ENCODE measurements at regions not wholly inside any gene's neighbourhood (a gene's known extent, or its start where the extent isn't known, plus 50 kb on each side); places are given as distances from the start of the nearest gene placed in this dataset.
"Not testable (repeated sequence)": the region's sequence is repeated elsewhere in the genome, so short reads cannot be mapped to it uniquely, and the experiment has no call there.

DNA sequence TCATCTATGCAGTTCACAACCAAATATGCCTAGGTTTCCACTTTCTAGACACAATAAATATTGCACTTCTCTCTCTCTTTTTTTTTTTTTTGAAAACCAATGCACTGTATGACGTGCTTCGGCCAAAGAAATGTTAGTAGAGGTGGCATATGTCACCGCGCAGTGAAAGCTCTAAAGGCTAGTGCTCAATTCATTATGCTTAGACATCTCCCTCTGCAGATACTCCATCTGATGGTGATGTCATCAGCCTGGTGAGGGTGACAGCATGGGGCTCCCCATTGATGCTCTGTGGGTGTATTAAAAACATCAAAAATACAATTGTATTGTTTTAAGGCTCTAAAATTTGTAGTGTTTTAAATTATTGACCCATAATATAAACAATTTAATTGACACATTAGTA is 608.8 kb upstream of the C16orf82 start:
- Mint-ChIP-seq H3K36me3 (no peaks in the 10 kb centered on the region), H3K27me3 (peaks cover 11 to 15% of the 10 kb centered on the region in 2 donors), H3K4me1 (no peaks in the 10 kb centered on the region), H3K27ac (no peak overlapping the region), H3K9me3 (peaks cover 0 to 4% of the 10 kb centered on the region in 2 donors), H3K4me3 (no peak overlapping the region)
- ATAC-seq (replicated peaks) (no peak), DNase-seq (no peak)

DNA sequence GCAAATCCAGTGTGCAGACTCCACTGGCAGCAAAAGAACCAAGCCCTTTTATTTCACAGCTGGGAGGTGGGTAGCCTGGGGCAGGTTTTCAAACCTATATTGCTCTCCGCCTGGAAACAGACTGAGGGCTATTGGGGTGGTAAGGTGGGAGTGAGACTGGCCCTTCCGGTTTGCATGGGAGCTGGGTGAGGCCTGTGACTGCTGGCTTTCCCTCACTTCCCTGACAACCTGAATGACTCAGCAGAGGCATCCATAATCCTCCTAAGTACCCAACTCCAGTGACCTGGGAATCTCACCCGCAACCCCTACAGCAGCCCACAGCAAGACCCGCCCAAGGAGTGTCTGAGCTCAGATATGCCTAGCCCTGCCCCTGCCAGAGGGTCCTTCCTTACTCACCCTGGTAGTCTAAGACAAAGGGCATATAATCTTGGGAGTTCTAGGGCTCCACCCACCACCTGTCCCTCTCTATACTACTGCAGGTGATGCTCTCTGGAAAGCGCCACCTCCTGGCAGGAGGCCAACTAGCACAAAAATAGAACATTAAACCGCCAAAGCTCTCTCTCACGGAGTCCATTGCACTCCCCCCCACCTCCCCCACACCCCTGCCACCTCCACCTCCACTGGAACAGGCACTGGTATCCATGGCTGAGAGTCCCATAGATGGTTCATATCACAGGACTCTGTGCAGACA is 602.0 kb upstream of the C16orf82 start:
- Mint-ChIP-seq H3K4me3 (no peak overlapping the region), H3K27ac (no peak overlapping the region), H3K4me1 (no peaks in the 10 kb centered on the region), H3K27me3 (peaks cover 10 to 13% of the 10 kb centered on the region in 2 donors), H3K9me3 (peaks cover 4 to 8% of the 10 kb centered on the region in 2 donors), H3K36me3 (no peaks in the 10 kb centered on the region)
- no peak for DNase-seq
- no peak for ATAC-seq (replicated peaks)

DNA sequence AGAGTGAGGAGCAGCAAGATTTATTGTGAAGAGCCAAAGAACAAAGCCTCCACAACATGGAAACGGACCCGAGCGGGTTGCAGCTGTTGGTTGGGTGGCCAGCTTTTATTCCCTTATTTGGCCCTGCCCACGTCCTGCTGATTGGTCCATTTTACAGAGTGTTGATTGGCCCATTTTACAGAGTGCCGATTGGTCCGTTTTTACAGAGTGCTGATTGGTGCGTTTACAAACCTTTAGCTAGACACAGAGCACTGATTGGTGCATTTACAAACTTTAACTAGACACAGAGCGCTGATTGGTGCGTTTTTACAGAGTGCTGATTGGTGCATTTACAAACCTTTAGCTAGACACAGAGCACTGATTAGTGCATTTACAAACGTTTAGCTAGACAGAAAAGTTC is 592.3 kb upstream of the C16orf82 start:
- DNase-seq; ATAC-seq (replicated peaks); H3K27me3 Mint-ChIP-seq; H3K27ac Mint-ChIP-seq; H3K36me3 Mint-ChIP-seq; H3K4me1 Mint-ChIP-seq; H3K4me3 Mint-ChIP-seq: not testable (repeated sequence)
- H3K9me3 Mint-ChIP-seq: peaks cover 26 to 29% of the 10 kb centered on the region in 2 donors

DNA sequence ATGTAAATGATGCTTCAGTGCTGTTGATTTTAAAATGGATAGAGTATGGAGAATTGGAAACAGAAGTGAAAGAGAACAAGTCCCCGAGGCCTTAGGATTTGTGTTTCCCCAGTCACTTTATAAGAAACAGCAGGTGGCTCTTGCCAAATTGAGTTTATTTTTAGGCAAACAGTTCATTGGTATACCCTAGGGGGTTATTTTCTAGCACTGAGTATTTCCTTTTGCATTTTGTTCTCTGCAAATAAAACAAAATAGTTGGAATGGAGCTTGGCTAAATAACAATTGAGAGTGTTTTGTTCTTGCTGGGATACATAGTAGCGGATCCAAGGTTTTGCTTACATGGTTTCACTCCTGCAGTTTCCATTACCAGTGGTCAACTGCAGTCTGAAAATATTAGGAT is 591.1 kb upstream of the C16orf82 start:
- no peaks in the 10 kb centered on the region for H3K27me3 Mint-ChIP-seq
- no peak for DNase-seq
- no peak overlapping the region for H3K4me3 Mint-ChIP-seq
- ATAC-seq (replicated peaks): no peak
- no peak overlapping the region for H3K27ac Mint-ChIP-seq
- peaks cover 25 to 31% of the 10 kb centered on the region in 2 donors for H3K9me3 Mint-ChIP-seq
- H3K4me1 Mint-ChIP-seq: no peaks in the 10 kb centered on the region
- no peaks in the 10 kb centered on the region for H3K36me3 Mint-ChIP-seq

DNA sequence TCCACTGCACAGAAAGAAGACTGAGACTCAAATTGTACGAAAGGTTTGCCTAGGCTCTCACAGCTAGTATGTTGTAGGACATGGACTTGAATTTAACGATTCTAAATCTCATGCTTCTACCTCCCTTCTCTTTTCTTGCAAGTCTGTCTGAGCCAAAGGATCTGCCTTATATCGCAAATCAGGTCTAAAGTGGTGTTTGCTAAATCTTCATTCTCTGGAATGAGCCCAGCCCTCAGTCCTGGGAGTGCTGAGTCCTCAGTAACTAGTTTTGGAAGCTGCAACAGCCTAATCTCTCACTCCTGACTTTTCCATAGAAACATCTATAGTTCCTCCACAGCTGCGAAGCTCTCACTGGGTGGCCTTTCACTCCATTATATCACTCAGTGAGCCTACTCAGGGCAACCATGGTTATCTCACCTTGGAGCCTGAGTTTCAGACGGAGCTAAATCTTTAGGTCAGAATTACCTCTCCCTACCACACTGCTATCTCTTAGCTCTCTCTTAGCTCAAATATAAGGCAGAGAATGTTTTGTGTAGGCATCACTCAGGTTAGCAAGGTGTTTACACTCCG is 575.5 kb upstream of the C16orf82 start:
- no peak overlapping the region for H3K4me3 Mint-ChIP-seq
- no peaks in the 10 kb centered on the region for H3K4me1 Mint-ChIP-seq
- DNase-seq: no peak
- H3K9me3 Mint-ChIP-seq: no peaks in the 10 kb centered on the region
- no peak overlapping the region for H3K27ac Mint-ChIP-seq
- H3K27me3 Mint-ChIP-seq: peaks cover 3 to 11% of the 10 kb centered on the region in 2 donors
- no peak for ATAC-seq (replicated peaks)
- no peaks in the 10 kb centered on the region for H3K36me3 Mint-ChIP-seq

DNA sequence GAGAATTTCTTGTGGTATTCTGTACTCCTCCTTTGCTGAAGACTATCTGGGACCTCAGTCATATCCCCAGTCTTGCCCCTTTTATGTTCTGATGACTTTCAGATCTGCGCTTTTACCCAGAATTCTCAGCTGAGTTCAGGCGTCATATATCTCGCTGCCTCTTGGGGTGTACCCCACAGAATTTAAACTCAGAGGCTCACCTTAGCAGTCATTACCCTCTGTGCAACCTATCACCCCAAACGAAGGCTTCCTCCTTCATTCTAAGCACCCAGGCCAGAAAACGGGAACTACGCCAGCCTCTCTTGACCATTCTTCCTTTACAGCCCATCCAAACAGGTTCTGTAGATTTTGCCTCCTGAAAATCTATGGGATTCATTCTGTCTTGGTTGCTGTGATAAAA is 574.8 kb upstream of the C16orf82 start:
- H3K4me3 Mint-ChIP-seq: no peak overlapping the region
- no peak for ATAC-seq (replicated peaks)

DNA sequence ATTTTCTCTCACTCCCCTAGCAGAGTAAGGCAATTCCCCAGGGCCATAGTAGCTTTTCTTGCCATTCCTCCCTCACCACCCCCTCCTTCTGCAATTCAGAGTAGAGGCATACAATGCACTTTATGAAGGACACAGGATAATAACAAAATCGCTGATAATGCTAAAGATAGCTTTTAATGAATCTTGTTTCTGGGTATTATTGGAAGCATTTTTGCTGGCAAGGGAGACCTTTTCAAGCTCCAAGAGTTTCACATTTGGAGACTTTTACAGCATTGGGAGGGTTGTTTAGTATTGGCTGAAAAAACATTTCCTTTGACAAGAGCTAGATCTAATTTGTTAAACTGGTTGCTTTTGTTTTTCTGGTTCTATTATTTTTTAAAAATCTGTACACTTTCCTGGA is 573.0 kb upstream of the C16orf82 start:
- Mint-ChIP-seq H3K4me3 (no peak overlapping the region), H3K27me3 (peaks cover 8 to 15% of the 10 kb centered on the region in 2 donors), H3K36me3 (no peaks in the 10 kb centered on the region), H3K4me1 (no peaks in the 10 kb centered on the region), H3K9me3 (no peaks in the 10 kb centered on the region), H3K27ac (no peak overlapping the region)
- no peak for ATAC-seq (replicated peaks)
- no peak for DNase-seq

More for the DNA sequence above, 574.8 kb upstream of the C16orf82 start:
- H3K4me1 Mint-ChIP-seq: no peaks in the 10 kb centered on the region
- H3K36me3 Mint-ChIP-seq: no peaks in the 10 kb centered on the region
- no peak for DNase-seq
- H3K27me3 Mint-ChIP-seq: peaks cover 8 to 15% of the 10 kb centered on the region in 2 donors
- H3K9me3 Mint-ChIP-seq: no peaks in the 10 kb centered on the region
- no peak overlapping the region for H3K27ac Mint-ChIP-seq

DNA sequence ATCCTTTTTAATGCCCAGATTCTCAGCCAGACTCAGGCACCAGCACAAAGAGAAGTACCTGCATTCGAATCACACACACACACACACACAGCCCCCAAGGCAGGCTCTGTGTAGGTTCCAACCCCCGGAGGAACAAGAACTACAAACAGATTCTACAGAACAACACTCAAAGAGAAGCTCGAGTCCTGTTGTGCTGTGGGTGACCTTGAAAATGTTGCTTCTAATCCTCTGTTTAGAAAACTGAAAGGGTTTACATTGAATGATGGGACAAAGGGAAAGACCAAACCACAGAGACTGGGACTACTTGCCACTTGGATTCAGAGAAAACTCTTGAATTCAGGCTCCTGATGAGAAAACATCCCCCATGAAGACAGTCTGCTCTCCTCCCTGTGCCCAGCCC is 568.8 kb upstream of the C16orf82 start:
- no peak for DNase-seq
- Mint-ChIP-seq H3K9me3 (peaks cover 0 to 4% of the 10 kb centered on the region in 2 donors), H3K4me1 (no peaks in the 10 kb centered on the region), H3K36me3 (no peaks in the 10 kb centered on the region), H3K27ac (no peak overlapping the region), H3K4me3 (no peak overlapping the region), H3K27me3 (peaks cover 8 to 15% of the 10 kb centered on the region in 2 donors)
- no peak for ATAC-seq (replicated peaks)

DNA sequence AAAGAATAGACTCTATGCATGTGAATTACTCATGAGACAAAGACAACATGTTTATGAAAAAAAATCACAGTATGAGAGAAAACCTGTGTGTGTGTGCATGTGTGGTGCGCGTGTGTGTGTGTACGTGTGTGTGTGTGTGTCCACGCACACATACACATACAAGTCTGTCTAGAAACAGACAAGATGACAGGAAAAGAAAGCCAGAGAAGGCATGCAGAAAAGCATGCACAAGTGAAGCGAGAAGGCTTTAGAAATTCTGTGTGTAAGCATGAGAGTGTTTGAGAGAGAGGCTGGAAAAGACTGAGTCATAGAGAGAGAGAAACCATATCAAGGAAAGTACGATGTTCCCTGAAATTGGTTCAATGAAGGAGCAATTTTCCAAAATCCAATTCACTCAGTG is 566.4 kb upstream of the C16orf82 start:
- Mint-ChIP-seq H3K27me3 (peaks cover 8 to 10% of the 10 kb centered on the region in 2 donors), H3K36me3 (no peaks in the 10 kb centered on the region), H3K27ac (no peak overlapping the region), H3K9me3 (peaks cover 0 to 4% of the 10 kb centered on the region in 2 donors), H3K4me3 (no peak overlapping the region), H3K4me1 (no peaks in the 10 kb centered on the region)
- DNase-seq (no peak), ATAC-seq (replicated peaks) (no peak)

DNA sequence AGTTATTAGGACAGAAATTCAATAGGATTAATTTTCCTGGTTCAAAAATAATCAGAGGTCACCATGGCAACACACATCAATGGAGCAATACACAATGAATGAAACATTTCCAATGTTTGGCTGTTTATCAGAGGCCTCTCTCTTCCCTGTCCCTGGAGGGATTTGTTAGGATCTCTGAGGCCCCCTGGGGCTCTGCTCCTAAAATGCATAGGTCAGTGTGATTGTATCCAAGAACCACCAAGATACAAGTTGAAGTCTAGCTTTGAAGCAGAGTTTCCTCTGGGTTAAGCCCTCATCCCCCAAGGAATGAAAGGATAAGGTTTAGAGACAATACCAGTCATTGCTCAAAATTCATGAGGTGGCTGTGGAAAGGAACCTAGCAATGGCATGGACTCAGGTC is 561.2 kb upstream of the C16orf82 start:
- H3K9me3 Mint-ChIP-seq: peaks cover 0 to 4% of the 10 kb centered on the region in 2 donors
- no peak overlapping the region for H3K27ac Mint-ChIP-seq
- H3K4me3 Mint-ChIP-seq: no peak overlapping the region
- no peaks in the 10 kb centered on the region for H3K4me1 Mint-ChIP-seq
- DNase-seq (no peak), ATAC-seq (replicated peaks) (no peak)
- H3K36me3 Mint-ChIP-seq: no peaks in the 10 kb centered on the region
- H3K27me3 Mint-ChIP-seq: peaks cover 5 to 6% of the 10 kb centered on the region in 2 donors

DNA sequence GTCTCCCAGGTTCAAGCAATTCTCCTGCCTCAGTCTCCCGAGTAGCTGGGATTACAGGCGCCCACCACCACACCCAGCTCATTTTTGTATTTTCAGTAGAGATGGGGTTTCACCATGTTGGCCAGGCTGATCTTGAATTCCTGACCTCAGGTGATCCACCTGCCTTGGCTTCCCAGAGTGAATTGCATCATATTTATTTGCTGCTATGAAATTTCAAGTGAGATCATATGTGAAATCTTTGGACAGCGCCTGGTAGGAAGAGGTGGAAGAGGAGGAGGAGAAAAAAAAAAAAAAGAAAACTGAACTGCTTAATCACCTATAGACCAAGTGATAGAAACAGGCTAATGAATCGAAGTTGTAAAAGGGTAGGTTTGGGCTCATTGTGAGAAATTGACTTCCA is 557.8 kb upstream of the C16orf82 start:
- ATAC-seq (replicated peaks); H3K9me3 Mint-ChIP-seq; H3K4me3 Mint-ChIP-seq; H3K27me3 Mint-ChIP-seq; H3K27ac Mint-ChIP-seq; DNase-seq; H3K36me3 Mint-ChIP-seq; H3K4me1 Mint-ChIP-seq: not testable (repeated sequence)

DNA sequence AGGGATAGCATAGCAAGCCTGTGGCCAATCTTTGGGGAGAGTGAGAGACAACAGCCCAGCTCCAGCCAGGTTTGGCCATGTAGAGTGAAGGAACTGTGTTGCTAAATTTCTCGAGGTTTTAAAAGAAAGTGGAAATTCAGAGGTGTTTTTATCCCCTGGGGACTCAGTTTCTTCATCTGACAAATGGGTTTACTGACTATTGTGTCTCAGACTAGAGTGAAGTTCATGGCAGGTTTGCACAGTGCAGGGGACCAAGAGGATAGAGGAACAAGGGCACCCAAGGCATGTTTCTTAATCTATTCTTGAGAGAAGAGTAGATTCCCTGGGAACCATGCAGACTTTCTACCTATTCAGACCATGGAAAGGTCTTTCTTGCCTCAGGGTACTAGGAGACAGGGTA is 555.8 kb upstream of the C16orf82 start:
- no peaks in the 10 kb centered on the region for H3K36me3 Mint-ChIP-seq
- H3K4me3 Mint-ChIP-seq: no peak overlapping the region
- H3K27me3 Mint-ChIP-seq: peaks cover 3 to 10% of the 10 kb centered on the region in 2 donors
- no peaks in the 10 kb centered on the region for H3K4me1 Mint-ChIP-seq
- H3K9me3 Mint-ChIP-seq: no peaks in the 10 kb centered on the region
- DNase-seq (no peak), ATAC-seq (replicated peaks) (no peak)
- H3K27ac Mint-ChIP-seq: no peak overlapping the region

DNA sequence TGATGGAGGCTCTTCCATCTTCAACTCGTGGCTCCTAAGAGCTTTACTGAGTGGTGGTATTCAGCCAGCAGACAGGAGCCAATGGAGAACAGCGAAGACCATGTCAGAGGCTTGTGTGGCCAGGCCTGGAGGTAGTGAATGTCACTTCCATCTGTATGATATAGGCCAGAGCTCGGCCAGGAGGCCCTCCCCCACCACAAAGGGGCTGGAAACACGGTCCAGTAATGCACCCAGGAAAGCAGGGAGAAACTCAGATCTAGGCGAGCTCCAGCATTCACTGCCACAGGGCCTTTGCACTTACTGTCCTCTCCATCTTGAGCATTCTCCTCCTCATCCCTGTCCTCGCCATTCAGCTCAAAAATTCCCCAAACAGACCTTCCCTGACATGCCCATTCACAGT is 555.3 kb upstream of the C16orf82 start:
- no peaks in the 10 kb centered on the region for H3K4me1 Mint-ChIP-seq

DNA sequence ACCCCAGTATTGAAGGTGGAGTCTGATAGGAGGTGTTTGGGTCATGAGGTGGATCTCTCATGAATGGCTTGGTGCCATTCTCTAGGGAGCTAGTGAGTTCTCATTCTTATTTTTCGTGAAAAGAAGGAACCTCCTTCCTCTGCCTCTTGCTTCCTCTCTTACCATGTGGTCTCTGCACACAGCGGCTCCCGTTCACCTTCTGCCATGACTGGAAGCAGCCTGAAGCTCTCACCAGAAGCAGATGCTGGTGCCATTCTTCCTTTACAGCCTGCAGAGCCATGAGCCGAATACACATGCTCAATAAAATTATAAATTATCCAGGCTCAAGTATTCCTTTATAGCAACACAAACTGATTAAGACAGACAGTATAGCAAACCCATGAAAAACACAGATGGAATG is 545.1 kb upstream of the C16orf82 start:
- Mint-ChIP-seq H3K36me3 (no peaks in the 10 kb centered on the region), H3K27me3 (peaks cover 5 to 7% of the 10 kb centered on the region in 2 donors), H3K4me3 (no peak overlapping the region), H3K9me3 (peaks cover 0 to 4% of the 10 kb centered on the region in 2 donors), H3K4me1 (no peaks in the 10 kb centered on the region), H3K27ac (no peak overlapping the region)
- DNase-seq: no peak
- no peak for ATAC-seq (replicated peaks)

More for the DNA sequence above, 555.3 kb upstream of the C16orf82 start:
- no peaks in the 10 kb centered on the region for H3K36me3 Mint-ChIP-seq
- H3K9me3 Mint-ChIP-seq: no peaks in the 10 kb centered on the region
- H3K4me3 Mint-ChIP-seq: no peak overlapping the region
- ATAC-seq (replicated peaks) (no peak), DNase-seq (no peak)
- H3K27me3 Mint-ChIP-seq: peaks cover 6 to 16% of the 10 kb centered on the region in 2 donors
- no peak overlapping the region for H3K27ac Mint-ChIP-seq

DNA sequence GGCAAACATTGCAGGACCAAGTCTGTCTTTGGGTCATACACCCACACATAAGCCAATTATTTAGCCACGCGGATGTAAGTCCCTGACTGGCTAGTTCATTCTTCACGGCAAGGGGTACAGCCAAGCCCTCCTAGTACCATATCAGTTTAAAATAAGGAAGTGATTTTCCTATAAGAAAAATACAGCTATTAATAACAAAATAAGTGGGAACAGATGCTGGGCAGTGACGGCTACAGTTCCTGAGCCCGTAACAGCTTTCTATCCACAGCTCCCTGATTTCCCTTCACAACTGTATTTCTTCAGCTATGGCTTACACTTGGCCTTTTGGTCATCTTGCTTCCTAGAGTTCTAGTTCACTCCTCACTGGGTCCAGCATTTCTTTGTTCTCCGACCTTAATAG is 542.4 kb upstream of the C16orf82 start:
- DNase-seq (no peak), ATAC-seq (replicated peaks) (no peak)
- Mint-ChIP-seq H3K4me3 (no peak overlapping the region), H3K27ac (no peak overlapping the region), H3K9me3 (peaks cover 0 to 4% of the 10 kb centered on the region in 2 donors), H3K27me3 (peaks cover 6 to 8% of the 10 kb centered on the region in 2 donors), H3K36me3 (no peaks in the 10 kb centered on the region), H3K4me1 (no peaks in the 10 kb centered on the region)

Data from stimulated activated naive B cell treated with anti-CD40 and anti-IgM and Interleukin-4, amounts not matched to agents 10 μg/mL and 1 μg/mL and 100 μg/mL, for 72 hours (primary cell).